K562 (cell line): ENCODE measurements at regions not wholly inside any gene's neighbourhood (a gene's known extent, or its start where the extent isn't known, plus 50 kb on each side); places are given as distances from the start of the nearest gene placed in this dataset.

Experiments used
- ATAC-seq: fragments of 200-7000 bp; cut with Tn5 transposase; 3 replicates; pipeline ENCODE4 v1.9.1; 2020; ENCODE audit warnings: moderate library complexity
- BruUV-seq: library from RNA; stranded (reverse); fragments of 400-500 nt; replicated peaks from 2 replicates; lab custom pipeline; 2021; lab: Mats Ljungman, UMichigan
- CTCF ChIA-PET: fragments of 300-600 bp; formaldehyde crosslinking; extraction: SDS; loops from one replicate; lab custom pipeline; 2021; ENCODE audit warnings: low intra/inter-chr PET ratio; lab: Yijun Ruan, JAX
- POLR2A ChIA-PET: fragments of 300-600, 350-650 bp; sonication (Branson Sonifier 250); formaldehyde crosslinking; extraction: SDS; loops from one replicate; lab custom pipeline; 2021; ENCODE audit warnings: antibody characterized with exemption, inconsistent platforms; lab: Yijun Ruan, JAX
- DNase-seq, 4 experiments: peaks; one replicate each; pipeline versions ENCODE4 v3.0.0 to v3.0.0-alpha.2; 2011 to 2018; ENCODE audit warnings: low spot score in 3 of 4, mixed read lengths in 3 of 4; ENCODE audit errors: extremely low read depth in 1 of 4
- FAIRE-seq: peaks from 2 replicates; lab custom pipeline; 2011; peaks lifted over from hg19 to GRCh38; lab: Jason Lieb, UNC
- H2AFZ ChIP-seq: 2 replicates; pipeline ENCODE4 v1.6.0; 2011; ENCODE audit warnings: low read depth, low read length, control low read depth, inconsistent platforms
- H3K27ac ChIP-seq: fragments of 200-600 bp; 3 replicates; pipeline ENCODE4 v1.8.0; 2011; ENCODE audit warnings: low read depth, mild to moderate bottlenecking, control low read depth, inconsistent platforms, low read length, moderate library complexity, mixed read lengths; ENCODE audit errors: extremely low read depth
- H3K27me3 ChIP-seq, 2 experiments: fragments of 300-600 bp in 1 of 2; 2 replicates in 1 of 2; 3 replicates in 1 of 2; pipeline versions ENCODE4 v1.6.0 to v1.8.0; 2011; ENCODE audit warnings: inconsistent platforms in 2 of 2, low read length in 2 of 2, mild to moderate bottlenecking in 1 of 2, mixed read lengths in 1 of 2, moderate library complexity in 1 of 2; ENCODE audit not compliant: control insufficient read depth in 2 of 2, insufficient read depth in 2 of 2
- H3K36me3 ChIP-seq: fragments of 300-600 bp; 3 replicates; pipeline ENCODE4 v1.8.0; 2011; ENCODE audit warnings: mild to moderate bottlenecking, low read length, inconsistent platforms; ENCODE audit not compliant: control insufficient read depth, insufficient read depth
- H3K4me1 ChIP-seq, 2 experiments: fragments of 200-600 bp in 1 of 2; replicated peaks in 1 of 2; 2 replicates in 1 of 2; 3 replicates in 1 of 2; pipeline versions ENCODE4 v1.5.1 to v1.8.0; 2011; ENCODE audit warnings: inconsistent platforms in 2 of 2, low read length in 2 of 2, mild to moderate bottlenecking in 1 of 2, mixed read lengths in 1 of 2, moderate library complexity in 1 of 2; ENCODE audit not compliant: control insufficient read depth in 2 of 2, insufficient read depth in 2 of 2
- H3K4me2 ChIP-seq: 2 replicates; pipeline ENCODE4 v1.6.1; 2011; ENCODE audit warnings: low read length, control low read depth, inconsistent platforms, mixed read lengths; ENCODE audit not compliant: insufficient read depth
- H3K4me3 ChIP-seq: fragments of 200-600 bp; sonication (generic), shearing (Covaris generic); 2 replicates; pipeline ENCODE4 v1.5.1; 2016; ENCODE audit warnings: control low read depth, inconsistent platforms
- H3K79me2 ChIP-seq: fragments of 200-600 bp; 3 replicates; pipeline ENCODE4 v1.8.0; 2011; ENCODE audit warnings: low read length, inconsistent platforms; ENCODE audit not compliant: control insufficient read depth, insufficient read depth
- H3K9ac ChIP-seq, 2 experiments: 2 replicates each; pipeline versions ENCODE4 v1.6.0 to v1.6.1; 2011; ENCODE audit warnings: low read depth in 2 of 2, low read length in 2 of 2, control low read depth in 1 of 2, inconsistent platforms in 1 of 2, mild to moderate bottlenecking in 1 of 2, mixed read lengths in 1 of 2; ENCODE audit not compliant: insufficient read depth in 1 of 2
- H3K9me1 ChIP-seq: one replicate; pipeline ENCODE4 v1.6.0; 2011; ENCODE audit warnings: inconsistent platforms, mild to moderate bottlenecking, low read length, moderate library complexity; ENCODE audit not compliant: control insufficient read depth, insufficient read depth
- H3K9me3 ChIP-seq: replicated peaks from 2 replicates; pipeline ENCODE4 v1.5.1; 2011; ENCODE audit warnings: low read depth, low read length, inconsistent platforms; ENCODE audit not compliant: control insufficient read depth, insufficient read depth
- H4K20me1 ChIP-seq: replicated peaks from 2 replicates; pipeline ENCODE4 v1.6.1; 2011; ENCODE audit warnings: low read length, inconsistent platforms, mixed read lengths; ENCODE audit not compliant: control insufficient read depth, insufficient read depth
- CBX3 ChIP-seq, 2 experiments: IDR thresholded peaks; 1 replicate in 1 of 2; 2 replicates in 1 of 2; pipeline ENCODE4 v1.6.1; 2012; ENCODE audit warnings: inconsistent platforms in 2 of 2, low read length in 2 of 2, borderline replicate concordance in 1 of 2, control low read depth in 1 of 2
- CHD1 ChIP-seq: fragments of 200-600 bp; sonication (generic); IDR thresholded peaks from one replicate; pipeline ENCODE4 v1.6.1; 2012; ENCODE audit warnings: mild to moderate bottlenecking, moderate library complexity, low read length, inconsistent platforms
- ZNF280A ChIP-seq: fragments of 450-650 bp; IDR thresholded peaks from 2 replicates; pipeline ENCODE4 v1.6.1; 2018; ENCODE audit warnings: mild to moderate bottlenecking, low read depth; ENCODE audit not compliant: partially characterized antibody
- ZNF354B ChIP-seq: fragments of 250-450 bp; sonication (Bioruptor Pico); IDR thresholded peaks from 2 replicates; pipeline ENCODE4 v1.4.0; 2020
- WGBS: fragments of 100-300 bp; shearing (Covaris generic); methylation state at CpG from one replicate; pipeline ENCODE4 v1.1.6; 2016; ENCODE audit warnings: low coverage, mixed read lengths; ENCODE audit not compliant: insufficient coverage; ENCODE audit errors: missing lambda C conversion rate; 5-methylcytosine and 5-hydroxymethylcytosine counted together
- in situ Hi-C: fragments of 300-500 bp; cut with MboI; formaldehyde crosslinking; loops from 4 replicates; pipeline ENCODE4 v1.15.0; 2018; ENCODE audit warnings: inconsistent platforms, mixed read lengths
- intact Hi-C: fragments of 100-400 bp; cut with micrococcal nuclease; formaldehyde crosslinking; loops from 2 replicates; pipeline ENCODE4 v1.14.2; 2022

- Histone ChIP-seq H3K36me3 (no peaks in the 10 kb centered on the region), H3K4me2 (no peak overlapping the region), H3K27ac (no peak overlapping the region), H4K20me1 (no peaks in the 10 kb centered on the region), H3K9me3 (peaks cover 7% of the 10 kb centered on the region), H2AFZ (no peak overlapping the region), H3K9ac (no peak overlapping the region), H3K79me2 (no peaks in the 10 kb centered on the region), H3K4me1 (no peaks in the 10 kb centered on the region), H3K27me3 (no peaks in the 10 kb centered on the region), H3K9me1 (no peaks in the 10 kb centered on the region), H3K4me3 (no peak overlapping the region)
- FAIRE-seq, result no peak
- 61% methylated on average over 7 of the region's 7 CpGs for WGBS
- in situ Hi-C loops, result no loop called here
- ATAC-seq, result no peak
- no peak for DNase-seq
- no TSS peak for BruUV-seq
- no peak for TF ChIP-seq CHD1
- TF ChIP-seq ZNF354B (CRISPR knock-in tag), result no peak
- TF ChIP-seq ZNF280A, result peak; percentile 58
- TF ChIP-seq CBX3 (IDR thresholded peaks at IDR 0.05; ENCODE audit: borderline replicate concordance in 1 of 2, low read length in 2 of 2), result peak in 1 of 2 experiments; percentile 74; a peak in 1 of 3 replicates
- CTCF ChIA-PET, result no interaction called here
- intact Hi-C loops, result no loop called here
- POLR2A ChIA-PET, result no interaction called here
Measured at GRCh38 chrX:131725001-131725654, 181.3 kb downstream of the OR13H1 start.
